Lung (tissue), 11 donors: ENCODE measurements at regions not wholly inside any gene's neighbourhood (a gene's known extent, or its start where the extent isn't known, plus 50 kb on each side); places are given as distances from the start of the nearest gene placed in this dataset.

Source experiments
- ATAC-seq: fragments of 200-7000 bp; cut with Tn5 transposase; one replicate; pipeline ENCODE4 v1.9.1; 2020; ENCODE audit warnings: moderate number of reproducible peaks; ENCODE audit not compliant: insufficient read depth, low FRiP score
- DNase-seq, 3 donors: peaks; one replicate each; pipeline ENCODE4 v3.0.0-alpha.2; 2013 to 2017
- H3K27ac ChIP-seq, 2 donors: one replicate each; pipeline ENCODE4 v1.5.1; 2013; ENCODE audit warnings: mild to moderate bottlenecking in 2 of 2, moderate library complexity in 2 of 2, control low read depth in 1 of 2, inconsistent platforms in 1 of 2, low read depth in 1 of 2, low read length in 1 of 2
- H3K27me3 ChIP-seq, 3 donors: one replicate each; pipeline ENCODE4 v1.5.1; 2013; ENCODE audit warnings: low read length in 2 of 3; ENCODE audit not compliant: control insufficient read depth in 3 of 3, insufficient read depth in 3 of 3
- H3K36me3 ChIP-seq, 4 donors: one replicate each; pipeline ENCODE4 v1.5.1; 2013; ENCODE audit warnings: low read length in 4 of 4, mild to moderate bottlenecking in 1 of 4, moderate library complexity in 1 of 4; ENCODE audit not compliant: control insufficient read depth in 4 of 4, insufficient read depth in 4 of 4
- H3K4me1 ChIP-seq, 5 donors: one replicate each; pipeline ENCODE4 v1.5.1; 2013; ENCODE audit warnings: low read length in 5 of 5, mild to moderate bottlenecking in 2 of 5, moderate library complexity in 1 of 5; ENCODE audit not compliant: control insufficient read depth in 5 of 5, insufficient read depth in 5 of 5
- H3K4me3 ChIP-seq: one replicate; pipeline ENCODE4 v1.5.1; 2013; ENCODE audit warnings: mild to moderate bottlenecking, control low read depth, moderate library complexity
- H3K9ac ChIP-seq, 2 donors: one replicate each; pipeline ENCODE4 v1.5.1; 2013; ENCODE audit warnings: low read length in 2 of 2, control low read depth in 1 of 2; ENCODE audit not compliant: insufficient read depth in 1 of 2
- H3K9me3 ChIP-seq, 4 donors: one replicate each; pipeline ENCODE4 v1.5.1; 2013; ENCODE audit warnings: low read length in 3 of 4, mild to moderate bottlenecking in 1 of 4, moderate library complexity in 1 of 4; ENCODE audit not compliant: control insufficient read depth in 4 of 4, insufficient read depth in 3 of 4
- WGBS, 2 donors: extraction: QIAGEN DNeasy Blood & Tissue Kit; methylation state at CpG; one replicate each; pipeline ENCODE4 v1.1.7; 2013; 5-methylcytosine and 5-hydroxymethylcytosine counted together
- TF ChIP-seq, protein P1 (sequence below): IDR thresholded peaks from 2 replicates; pipeline ENCODE4 v1.5.1; 2012; ENCODE audit warnings: mild to moderate bottlenecking; ENCODE audit errors: control extremely low read depth, extremely low read depth
- donor health status: control.
- donor health status: control.
- donor health status: Bipolar disorder and iron deficiency.
- donor health status: healthy.
- donor health status: DM: yes; HTN: yes; CAD: no.

- 49 to 67% methylated on average over 4 of the region's 4 CpGs for WGBS, 2 donors
- Histone ChIP-seq H3K4me1 (peaks cover 0 to 5% (median 0%) of the 10 kb centered on the region in 5 donors), H3K27ac (no peak overlapping the region), H3K27me3 (no peaks in the 10 kb centered on the region), H3K9me3 (peaks cover 0 to 5% (median 0%) of the 10 kb centered on the region in 4 donors), H3K4me3 (no peak overlapping the region), H3K9ac (no peak overlapping the region), H3K36me3 (no peaks in the 10 kb centered on the region)
- TF ChIP-seq, protein P1, sequence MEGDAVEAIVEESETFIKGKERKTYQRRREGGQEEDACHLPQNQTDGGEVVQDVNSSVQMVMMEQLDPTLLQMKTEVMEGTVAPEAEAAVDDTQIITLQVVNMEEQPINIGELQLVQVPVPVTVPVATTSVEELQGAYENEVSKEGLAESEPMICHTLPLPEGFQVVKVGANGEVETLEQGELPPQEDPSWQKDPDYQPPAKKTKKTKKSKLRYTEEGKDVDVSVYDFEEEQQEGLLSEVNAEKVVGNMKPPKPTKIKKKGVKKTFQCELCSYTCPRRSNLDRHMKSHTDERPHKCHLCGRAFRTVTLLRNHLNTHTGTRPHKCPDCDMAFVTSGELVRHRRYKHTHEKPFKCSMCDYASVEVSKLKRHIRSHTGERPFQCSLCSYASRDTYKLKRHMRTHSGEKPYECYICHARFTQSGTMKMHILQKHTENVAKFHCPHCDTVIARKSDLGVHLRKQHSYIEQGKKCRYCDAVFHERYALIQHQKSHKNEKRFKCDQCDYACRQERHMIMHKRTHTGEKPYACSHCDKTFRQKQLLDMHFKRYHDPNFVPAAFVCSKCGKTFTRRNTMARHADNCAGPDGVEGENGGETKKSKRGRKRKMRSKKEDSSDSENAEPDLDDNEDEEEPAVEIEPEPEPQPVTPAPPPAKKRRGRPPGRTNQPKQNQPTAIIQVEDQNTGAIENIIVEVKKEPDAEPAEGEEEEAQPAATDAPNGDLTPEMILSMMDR: no peak
- peak in 2 of 3 donors; percentile 18 to 29 for DNase-seq
- ATAC-seq: no peak
Measured at GRCh38 chr13:34522808-34523207, 419.3 kb upstream of the NBEA start.

DNA sequence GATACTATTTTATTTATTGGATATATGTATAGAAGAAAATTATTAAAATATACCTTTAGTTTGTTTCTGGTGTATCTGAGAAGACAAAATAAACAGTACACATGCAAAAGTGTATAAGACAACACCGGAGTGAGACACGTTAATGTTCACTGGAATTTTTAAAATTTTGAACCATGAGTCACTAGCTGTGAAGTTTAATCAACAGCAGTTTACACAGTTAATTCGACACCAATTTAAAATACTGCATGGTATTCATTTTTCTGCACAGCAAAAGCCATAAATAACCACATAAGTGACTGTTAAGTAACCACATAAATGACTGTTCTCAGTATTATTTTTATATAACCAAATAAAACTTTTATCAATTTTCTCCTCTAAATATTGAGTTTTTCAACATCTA lies 418.7 kb upstream of the NBEA start:
- H3K27me3 ChIP-seq: no peaks in the 10 kb centered on the region
- TF ChIP-seq, protein P1: no peak
- ATAC-seq: no peak
- no peak overlapping the region for H3K27ac ChIP-seq
- no peak overlapping the region for H3K4me3 ChIP-seq
- no peak for DNase-seq
- peaks cover 0 to 5% (median 0%) of the 10 kb centered on the region in 4 donors for H3K9me3 ChIP-seq
- 60 to 76% methylated on average over 3 of the region's 3 CpGs for WGBS, 2 donors
- H3K36me3 ChIP-seq: no peaks in the 10 kb centered on the region
- peaks cover 0 to 5% (median 0%) of the 10 kb centered on the region in 5 donors for H3K4me1 ChIP-seq
- no peak overlapping the region for H3K9ac ChIP-seq

DNA sequence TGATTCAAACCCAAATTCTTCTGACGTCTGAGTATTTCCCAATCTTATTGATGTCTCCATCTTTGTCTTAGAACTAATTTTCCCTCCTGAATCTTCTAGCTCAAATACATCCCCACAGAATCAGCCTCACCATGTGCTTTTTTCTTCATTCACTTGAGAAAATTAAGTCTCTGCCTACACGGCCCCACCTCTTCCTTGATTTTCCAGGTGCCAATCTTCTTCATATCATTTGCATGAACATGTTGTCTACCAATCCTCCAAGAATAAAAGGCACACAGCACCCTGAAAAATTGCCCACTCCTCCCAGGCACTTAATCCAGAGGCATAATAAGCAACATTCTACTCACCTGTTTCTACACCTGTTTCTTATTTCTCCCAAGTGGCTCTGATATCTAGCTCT lies 408.1 kb upstream of the NBEA start:
- no peaks in the 10 kb centered on the region for H3K36me3 ChIP-seq
- 77 to 82% methylated on average over 2 of the region's 2 CpGs for WGBS, 2 donors
- DNase-seq (no peak), ATAC-seq (no peak)
- H3K9ac ChIP-seq: no peak overlapping the region
- no peaks in the 10 kb centered on the region for H3K27me3 ChIP-seq
- H3K9me3 ChIP-seq: peaks cover 0 to 3% (median 0%) of the 10 kb centered on the region in 4 donors
- H3K27ac ChIP-seq: no peak overlapping the region
- no peak overlapping the region for H3K4me3 ChIP-seq
- no peaks in the 10 kb centered on the region for H3K4me1 ChIP-seq
- TF ChIP-seq, protein P1: no peak

GRCh38 chr13:34542321-34542720 lies 399.7 kb upstream of the NBEA start:
- Histone ChIP-seq H3K9me3 (no peaks in the 10 kb centered on the region), H3K36me3 (no peaks in the 10 kb centered on the region), H3K27me3 (no peaks in the 10 kb centered on the region), H3K9ac (no peak overlapping the region), H3K27ac (no peak overlapping the region), H3K4me3 (no peak overlapping the region), H3K4me1 (no peaks in the 10 kb centered on the region)
- ATAC-seq (no peak), DNase-seq (no peak)
- TF ChIP-seq, protein P1: no peak
- WGBS, 2 donors: 69 to 85% methylated on average over 4 of the region's 4 CpGs
